ENCODE measurements at regions not wholly inside any gene's neighbourhood (a gene's known extent, or its start where the extent isn't known, plus 50 kb on each side); places are given as distances from the start of the nearest gene placed in this dataset.

DNA sequence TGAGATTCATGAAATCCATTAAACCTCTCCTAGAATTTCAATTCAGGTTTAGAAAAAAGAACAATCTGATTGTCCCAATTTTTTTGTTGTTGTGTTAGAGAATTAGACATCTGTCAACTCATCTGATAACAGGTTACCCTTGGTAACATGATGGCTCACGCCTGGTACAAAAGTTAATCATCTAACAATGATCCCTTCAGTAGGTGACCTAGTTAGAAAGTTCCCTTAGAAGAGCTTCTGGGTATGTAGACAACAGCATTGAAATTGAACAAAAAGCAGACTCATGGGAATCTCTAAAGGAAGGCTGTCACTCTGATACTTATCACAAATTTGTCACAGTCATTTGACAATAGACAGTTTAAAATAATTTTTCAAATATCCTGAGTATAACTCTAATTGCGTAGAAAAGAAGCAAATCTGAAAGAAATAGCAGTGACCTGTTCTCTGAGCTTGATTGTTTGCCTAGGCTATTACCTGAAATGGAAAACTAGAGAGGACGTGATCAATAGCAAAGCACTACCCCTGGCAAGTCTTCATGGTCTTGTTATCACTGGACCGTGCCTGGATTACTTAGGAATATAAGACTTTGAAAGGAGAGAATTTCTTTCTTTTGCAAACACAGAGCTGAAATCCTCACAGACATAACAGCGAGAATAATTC is 880.4 kb upstream of the AGA start:
- whole genome bisulfite sequencing, 2 donors: 73 to 74% methylated on average over 5 of the region's 5 CpGs
- H3K27ac ChIP-seq: no peak overlapping the region
- no peak overlapping the region for H3K4me3 ChIP-seq (replicated peaks in 1 of 3)
- no peaks in the 10 kb centered on the region for H3K9me3 ChIP-seq
- H3K27me3 ChIP-seq: no peaks in the 10 kb centered on the region
- DNase-seq: no peak
- H3K36me3 ChIP-seq: no peaks in the 10 kb centered on the region
- TF ChIP-seq POLR2A (IDR thresholded peaks at IDR 0.05): no peak
- TF ChIP-seq CTCF (IDR thresholded peaks at IDR 0.05): no peak
- intact Hi-C loops (cut with DNase I): no loop called here
- no peaks in the 10 kb centered on the region for H3K4me1 ChIP-seq

DNA sequence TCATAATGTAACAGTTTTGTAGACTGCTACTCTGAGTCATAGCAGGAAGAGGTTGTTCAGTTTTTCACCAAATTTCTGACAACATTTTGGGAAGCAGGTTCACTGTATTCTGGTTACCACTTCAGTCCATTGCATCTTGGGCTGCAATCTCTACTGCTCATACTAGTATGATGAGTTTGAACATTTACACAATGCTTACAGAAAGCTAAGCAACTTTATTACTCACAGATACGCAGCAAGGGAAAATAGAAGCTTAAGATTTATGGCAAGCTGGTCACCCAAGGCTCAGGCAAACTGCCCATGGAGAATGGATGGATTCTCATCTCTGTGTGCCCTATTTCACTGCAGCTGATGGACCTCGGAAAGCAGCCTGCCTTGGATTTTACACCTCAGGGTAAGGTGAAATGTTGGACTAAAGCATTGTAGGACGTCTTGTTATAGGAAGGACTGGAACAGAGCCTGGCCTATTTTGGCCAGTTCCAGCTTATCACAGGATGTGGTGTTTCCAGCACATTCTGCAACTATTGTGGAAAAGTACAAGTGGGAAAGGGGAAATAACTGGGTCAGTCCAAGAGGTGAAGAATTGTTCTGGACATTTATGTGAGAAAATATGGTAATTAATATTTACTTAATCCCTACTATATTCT is 887.1 kb upstream of the AGA start:
- TF ChIP-seq POLR2A (IDR thresholded peaks at IDR 0.05): no peak
- TF ChIP-seq CTCF (IDR thresholded peaks at IDR 0.05): no peak
- H3K27me3 ChIP-seq: no peaks in the 10 kb centered on the region
- H3K9me3 ChIP-seq: no peaks in the 10 kb centered on the region
- no peak overlapping the region for H3K4me3 ChIP-seq (replicated peaks in 1 of 3)
- 79 to 86% methylated on average over 3 of the region's 3 CpGs for WGBS, 2 donors
- no peaks in the 10 kb centered on the region for H3K36me3 ChIP-seq
- no peaks in the 10 kb centered on the region for H3K4me1 ChIP-seq
- intact Hi-C loops (cut with DNase I): no loop called here
- no peak overlapping the region for H3K27ac ChIP-seq
- DNase-seq: no peak

GRCh38 chr4:178333355-178333754 is 891.1 kb upstream of the AGA start:
- Histone ChIP-seq H3K27me3 (no peaks in the 10 kb centered on the region), H3K4me1 (no peaks in the 10 kb centered on the region), H3K4me3 (replicated peaks in 1 of 3) (no peak overlapping the region), H3K27ac (no peak overlapping the region), H3K36me3 (no peaks in the 10 kb centered on the region), H3K9me3 (no peaks in the 10 kb centered on the region)
- DNase-seq: no peak
- TF ChIP-seq CTCF (IDR thresholded peaks at IDR 0.05) (no peak), POLR2A (IDR thresholded peaks at IDR 0.05) (no peak)
- WGBS, 2 donors: 82 to 84% methylated on average over 4 of the region's 4 CpGs
- intact Hi-C loops (cut with DNase I): no loop called here

GRCh38 chr4:178339769-178340168 is 897.5 kb upstream of the AGA start:
- no peaks in the 10 kb centered on the region for H3K36me3 ChIP-seq
- no peaks in the 10 kb centered on the region for H3K27me3 ChIP-seq
- DNase-seq: no peak
- no peaks in the 10 kb centered on the region for H3K9me3 ChIP-seq
- no peaks in the 10 kb centered on the region for H3K4me1 ChIP-seq
- no peak for TF ChIP-seq CTCF (IDR thresholded peaks at IDR 0.05)
- TF ChIP-seq POLR2A (IDR thresholded peaks at IDR 0.05): no peak
- no peak overlapping the region for H3K4me3 ChIP-seq (replicated peaks in 1 of 3)
- intact Hi-C loops (cut with DNase I): no loop called here
- no peak overlapping the region for H3K27ac ChIP-seq

GRCh38 chr4:178340468-178340867 is 898.2 kb upstream of the AGA start:
- intact Hi-C loops (cut with DNase I): no loop called here
- no peaks in the 10 kb centered on the region for H3K9me3 ChIP-seq
- no peaks in the 10 kb centered on the region for H3K27me3 ChIP-seq
- H3K4me3 ChIP-seq (replicated peaks in 1 of 3): no peak overlapping the region
- H3K27ac ChIP-seq: no peak overlapping the region
- no peaks in the 10 kb centered on the region for H3K4me1 ChIP-seq
- WGBS, 2 donors: 84 to 86% methylated on average over 7 of the region's 7 CpGs
- no peaks in the 10 kb centered on the region for H3K36me3 ChIP-seq
- no peak for DNase-seq
- no peak for TF ChIP-seq POLR2A (IDR thresholded peaks at IDR 0.05)
- TF ChIP-seq CTCF (IDR thresholded peaks at IDR 0.05): no peak
